ENCODE measurements at regions not wholly inside any gene's neighbourhood (a gene's known extent, or its start where the extent isn't known, plus 50 kb on each side); places are given as distances from the start of the nearest gene placed in this dataset.

DNA sequence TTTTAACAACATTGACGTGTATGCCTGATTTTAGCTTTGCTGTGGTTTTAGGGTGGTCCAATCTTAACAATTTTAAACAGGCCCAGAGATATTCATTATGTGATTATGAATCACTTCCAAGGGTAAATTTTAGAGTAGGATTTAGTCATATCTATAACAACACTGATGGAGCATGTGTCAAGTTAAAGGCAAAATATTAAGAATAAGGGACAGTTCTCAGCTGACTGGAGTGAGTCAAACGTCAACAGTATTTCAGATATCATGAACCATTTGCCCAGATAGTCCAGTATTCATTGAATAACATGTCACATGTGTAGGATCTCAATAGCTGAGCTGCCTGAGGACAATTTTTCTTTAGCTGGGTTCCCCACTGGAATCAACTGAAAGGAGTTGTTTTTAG, 61.3 kb upstream of the VCX2 start:
- no peak overlapping the region for H3K4me2 ChIP-seq
- no peak overlapping the region for H3K4me3 ChIP-seq
- H3K9ac ChIP-seq = no peak overlapping the region
- no peak overlapping the region for H3K27ac ChIP-seq
- TF ChIP-seq Cebpa-rat (IDR thresholded peaks at IDR 0.05) = no peak
- no peaks in the 10 kb centered on the region for H3K9me3 ChIP-seq (replicated peaks in 1 of 11)
- no peaks in the 10 kb centered on the region for H4K20me1 ChIP-seq
- H3K36me3 ChIP-seq = no peaks in the 10 kb centered on the region
- no peaks in the 10 kb centered on the region for H3K4me1 ChIP-seq
- no peaks in the 10 kb centered on the region for H3K27me3 ChIP-seq

DNA sequence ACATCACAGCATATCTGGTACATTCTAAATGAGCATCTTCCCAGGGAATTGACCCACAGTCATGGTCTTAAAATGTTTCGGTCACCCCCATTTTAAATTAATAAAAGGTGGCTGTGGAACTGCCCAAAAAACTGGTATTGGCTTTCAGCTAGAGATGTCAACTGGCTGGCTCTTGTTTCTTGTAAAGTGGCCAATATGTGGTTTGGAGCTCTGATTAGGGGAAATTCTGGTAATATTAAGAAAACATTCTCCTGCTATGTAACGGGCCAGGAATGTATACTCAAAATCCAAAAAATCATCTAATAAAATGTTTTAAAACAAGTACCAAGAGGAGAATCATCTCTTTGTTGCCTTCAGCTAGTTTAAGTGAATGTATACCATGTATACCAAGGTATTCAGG, 62.0 kb upstream of the VCX2 start:
- H3K9me3 ChIP-seq (replicated peaks in 1 of 11) = no peaks in the 10 kb centered on the region
- no peak overlapping the region for H3K4me3 ChIP-seq
- H3K9ac ChIP-seq = no peak overlapping the region
- no peak overlapping the region for H3K27ac ChIP-seq
- no peak overlapping the region for H3K4me2 ChIP-seq
- H4K20me1 ChIP-seq = no peaks in the 10 kb centered on the region
- no peak for TF ChIP-seq Cebpa-rat (IDR thresholded peaks at IDR 0.05)
- no peaks in the 10 kb centered on the region for H3K4me1 ChIP-seq
- no peaks in the 10 kb centered on the region for H3K27me3 ChIP-seq
- no peaks in the 10 kb centered on the region for H3K36me3 ChIP-seq

DNA sequence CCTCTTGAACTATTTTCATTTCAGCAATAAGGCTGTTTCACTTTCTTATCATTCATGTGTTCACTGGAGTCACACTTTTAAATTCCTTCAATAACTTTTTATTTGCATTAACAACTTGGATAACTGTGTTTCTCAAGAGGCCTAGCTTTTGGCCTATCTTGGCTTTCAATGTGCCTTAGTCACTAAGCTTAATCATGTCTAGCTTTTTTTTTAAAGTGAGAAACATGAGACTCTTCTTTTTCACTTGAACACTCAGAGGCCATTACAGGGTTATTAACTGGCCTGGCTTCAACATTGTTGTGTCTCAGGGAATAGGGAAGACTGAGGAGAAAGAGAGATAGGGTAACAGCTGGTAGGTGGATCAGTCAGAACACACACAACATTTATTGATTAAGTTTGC, 64.0 kb upstream of the VCX2 start:
- no peaks in the 10 kb centered on the region for H3K4me1 ChIP-seq
- no peaks in the 10 kb centered on the region for H4K20me1 ChIP-seq
- H3K36me3 ChIP-seq = no peaks in the 10 kb centered on the region
- no peak overlapping the region for H3K4me3 ChIP-seq
- TF ChIP-seq Cebpa-rat (IDR thresholded peaks at IDR 0.05) = no peak
- no peak overlapping the region for H3K9ac ChIP-seq
- no peaks in the 10 kb centered on the region for H3K9me3 ChIP-seq (replicated peaks in 1 of 11)
- no peak overlapping the region for H3K4me2 ChIP-seq
- no peak overlapping the region for H3K27ac ChIP-seq
- no peaks in the 10 kb centered on the region for H3K27me3 ChIP-seq

DNA sequence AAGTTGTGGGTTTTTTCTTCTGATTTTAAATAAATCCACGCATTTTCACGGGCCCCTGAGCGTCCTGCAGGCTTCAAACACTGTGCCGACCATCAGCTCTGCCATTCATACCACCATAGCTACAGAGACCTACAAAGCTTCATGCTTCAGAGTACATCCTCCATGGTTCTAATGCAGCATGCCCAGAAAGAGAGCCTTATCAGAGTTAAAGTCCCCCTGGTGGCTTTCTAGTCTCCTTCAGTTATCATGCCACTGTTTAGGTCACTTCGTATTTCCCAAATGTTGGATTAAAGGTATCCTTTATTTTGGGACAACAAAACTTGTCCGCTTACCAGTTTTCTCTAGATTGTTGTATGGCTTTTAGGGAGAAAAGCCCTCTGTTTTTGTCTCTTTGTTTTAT, 66.7 kb upstream of the VCX2 start:
- Histone ChIP-seq H3K27ac (no peak overlapping the region), H3K4me2 (no peak overlapping the region), H3K27me3 (no peaks in the 10 kb centered on the region), H3K4me1 (no peaks in the 10 kb centered on the region), H4K20me1 (no peaks in the 10 kb centered on the region), H3K4me3 (no peak overlapping the region), H3K9ac (no peak overlapping the region), H3K36me3 (no peaks in the 10 kb centered on the region), H3K9me3 (replicated peaks in 1 of 11) (no peaks in the 10 kb centered on the region)
- no peak for TF ChIP-seq Cebpa-rat (IDR thresholded peaks at IDR 0.05)

- Histone ChIP-seq H3K4me3 (no peak overlapping the region), H3K9ac (no peak overlapping the region), H4K20me1 (no peaks in the 10 kb centered on the region), H3K4me1 (no peaks in the 10 kb centered on the region), H3K4me2 (no peak overlapping the region), H3K27me3 (no peaks in the 10 kb centered on the region), H3K36me3 (no peaks in the 10 kb centered on the region), H3K9me3 (replicated peaks in 1 of 11) (no peaks in the 10 kb centered on the region), H3K27ac (no peak overlapping the region)
- no peak for TF ChIP-seq Cebpa-rat (IDR thresholded peaks at IDR 0.05)
Measured at GRCh38 chrX:8242431-8243020, 71.5 kb upstream of the VCX2 start.

DNA sequence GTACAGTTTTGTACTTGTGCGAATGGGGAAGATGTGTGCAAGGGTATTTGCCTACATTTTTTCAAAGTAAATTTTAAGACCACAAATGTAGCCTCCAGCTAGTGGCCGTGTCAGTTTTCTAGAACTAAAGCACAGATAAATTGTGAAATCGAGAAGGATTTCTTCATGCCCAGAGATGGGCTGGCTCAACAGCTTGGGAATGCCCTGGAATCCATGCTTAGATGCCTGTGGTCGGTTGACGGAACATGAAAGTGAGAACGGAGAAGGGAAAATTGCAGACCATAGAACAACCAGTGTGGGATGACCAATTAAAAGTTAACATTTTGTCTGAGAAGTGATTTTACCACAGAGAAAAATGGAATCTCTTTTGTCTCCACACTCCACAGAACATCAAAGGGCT, 73.2 kb upstream of the VCX2 start:
- H3K4me2 ChIP-seq = no peak overlapping the region
- H3K9me3 ChIP-seq (replicated peaks in 1 of 11) = no peaks in the 10 kb centered on the region
- no peaks in the 10 kb centered on the region for H3K4me1 ChIP-seq
- H4K20me1 ChIP-seq = no peaks in the 10 kb centered on the region
- TF ChIP-seq Cebpa-rat (IDR thresholded peaks at IDR 0.05) = peak in 1 of 11 experiments; percentile 12; a peak in 1 of 22 replicates
- H3K4me3 ChIP-seq = no peak overlapping the region
- no peaks in the 10 kb centered on the region for H3K27me3 ChIP-seq
- H3K36me3 ChIP-seq = no peaks in the 10 kb centered on the region
- H3K27ac ChIP-seq = no peak overlapping the region
- H3K9ac ChIP-seq = no peak overlapping the region

DNA sequence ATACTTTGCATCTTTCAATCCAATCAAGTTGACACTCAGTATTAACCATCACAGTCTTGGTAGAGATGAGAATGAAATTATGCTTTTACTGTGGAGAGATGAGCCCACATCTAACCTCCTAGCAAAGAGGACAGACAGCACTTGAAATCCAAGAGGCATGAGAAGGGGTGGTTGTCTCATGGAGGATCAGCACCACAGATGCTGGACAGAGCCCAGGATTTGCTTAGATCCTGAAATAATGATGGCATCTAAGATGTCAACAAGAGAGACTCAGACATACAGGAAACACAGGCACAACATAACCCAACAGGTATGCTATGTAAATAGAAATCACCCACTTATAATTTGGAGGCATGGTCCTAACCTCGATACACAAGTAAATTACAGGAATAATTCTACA, 74.3 kb upstream of the VCX2 start:
- Histone ChIP-seq H3K9me3 (replicated peaks in 1 of 11) (no peaks in the 10 kb centered on the region), H3K4me2 (no peak overlapping the region), H4K20me1 (no peaks in the 10 kb centered on the region), H3K27ac (no peak overlapping the region), H3K27me3 (no peaks in the 10 kb centered on the region), H3K9ac (no peak overlapping the region), H3K36me3 (no peaks in the 10 kb centered on the region), H3K4me1 (no peaks in the 10 kb centered on the region), H3K4me3 (no peak overlapping the region)
- no peak for TF ChIP-seq Cebpa-rat (IDR thresholded peaks at IDR 0.05)

GRCh38 chrX:8253096-8253495, 82.0 kb upstream of the VCX2 start:
- H3K4me3 ChIP-seq = no peak overlapping the region
- no peaks in the 10 kb centered on the region for H3K4me1 ChIP-seq
- no peak overlapping the region for H3K27ac ChIP-seq
- H3K27me3 ChIP-seq = no peaks in the 10 kb centered on the region
- no peaks in the 10 kb centered on the region for H3K9me3 ChIP-seq (replicated peaks in 1 of 11)
- H3K4me2 ChIP-seq = no peak overlapping the region
- no peaks in the 10 kb centered on the region for H4K20me1 ChIP-seq
- H3K36me3 ChIP-seq = no peaks in the 10 kb centered on the region
- no peak for TF ChIP-seq Cebpa-rat (IDR thresholded peaks at IDR 0.05)
- no peak overlapping the region for H3K9ac ChIP-seq

DNA sequence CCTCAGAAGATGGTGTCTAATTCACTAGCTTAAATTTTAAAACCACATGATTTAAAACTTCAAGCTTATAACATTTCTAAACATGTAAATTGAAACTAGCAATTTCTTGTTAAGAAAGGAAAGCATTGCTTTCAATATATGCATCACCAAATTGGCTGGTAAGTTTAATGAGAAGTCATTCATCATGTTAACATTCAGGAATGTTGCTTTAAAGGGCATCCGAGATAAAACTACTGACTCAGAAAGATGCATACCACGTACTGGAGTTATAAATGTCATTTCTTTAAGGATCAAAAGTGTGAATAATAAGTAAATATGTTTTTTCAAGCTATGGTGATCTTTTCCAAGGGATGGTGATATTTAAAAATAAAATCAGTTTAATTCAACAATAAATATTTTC, 83.3 kb upstream of the VCX2 start:
- TF ChIP-seq Cebpa-rat (IDR thresholded peaks at IDR 0.05) = no peak
- H3K9ac ChIP-seq = no peak overlapping the region
- H3K36me3 ChIP-seq = no peaks in the 10 kb centered on the region
- no peak overlapping the region for H3K27ac ChIP-seq
- H3K27me3 ChIP-seq = no peaks in the 10 kb centered on the region
- no peak overlapping the region for H3K4me2 ChIP-seq
- H3K4me3 ChIP-seq = no peak overlapping the region
- no peaks in the 10 kb centered on the region for H3K9me3 ChIP-seq (replicated peaks in 1 of 11)
- H4K20me1 ChIP-seq = no peaks in the 10 kb centered on the region
- H3K4me1 ChIP-seq = no peaks in the 10 kb centered on the region

DNA sequence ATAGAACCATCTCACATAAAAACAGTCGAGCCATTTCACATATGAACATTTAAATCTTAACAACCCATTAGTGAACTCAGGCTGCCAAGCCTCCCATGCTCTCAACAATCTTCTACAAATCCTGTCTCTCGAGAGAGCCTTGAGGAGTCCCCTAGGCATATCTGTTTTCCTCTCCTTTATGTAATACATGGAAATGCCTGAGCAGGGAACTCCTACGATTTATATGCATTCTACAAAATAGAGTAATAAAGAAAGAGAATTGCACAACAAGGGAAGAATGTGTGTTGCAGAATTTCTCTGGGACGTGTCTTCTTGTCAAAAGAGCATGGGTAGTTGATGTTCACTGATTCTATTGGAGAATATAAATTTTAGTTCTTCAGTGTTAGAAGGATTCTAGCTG, 101.8 kb upstream of the VCX2 start:
- no peak overlapping the region for H3K4me2 ChIP-seq
- no peak overlapping the region for H3K9ac ChIP-seq
- H3K9me3 ChIP-seq (replicated peaks in 1 of 11) = peaks cover 0 to 7% (median 0%) of the 10 kb centered on the region in 11 experiments; a peak in 1 of 22 replicates
- no peaks in the 10 kb centered on the region for H4K20me1 ChIP-seq
- no peaks in the 10 kb centered on the region for H3K27me3 ChIP-seq
- no peaks in the 10 kb centered on the region for H3K4me1 ChIP-seq
- H3K4me3 ChIP-seq = no peak overlapping the region
- TF ChIP-seq Cebpa-rat (IDR thresholded peaks at IDR 0.05) = no peak
- H3K27ac ChIP-seq = no peak overlapping the region
- no peaks in the 10 kb centered on the region for H3K36me3 ChIP-seq
